Right cardiac atrium (tissue), 5 donors: ENCODE measurements at regions not wholly inside any gene's neighbourhood (a gene's known extent, or its start where the extent isn't known, plus 50 kb on each side); places are given as distances from the start of the nearest gene placed in this dataset.

ENCODE experiments used
- ATAC-seq, 2 donors: fragments of 200-7000 bp; cut with Tn5 transposase; one replicate each; pipeline versions ENCODE4 v1.8.0 to v1.9.1; 2020; ENCODE audit warnings: moderate library complexity in 2 of 2, mild to moderate bottlenecking in 1 of 2
- DNase-seq, 3 donors: peaks; one replicate each; pipeline ENCODE4 v3.0.0-alpha.2; 2020
- H3K27ac ChIP-seq: one replicate; pipeline ENCODE4 v1.5.1; 2013; ENCODE audit warnings: mild to moderate bottlenecking, low read length, control low read depth, moderate library complexity
- H3K27me3 ChIP-seq: one replicate; pipeline ENCODE4 v1.6.1; 2013; ENCODE audit not compliant: control insufficient read depth, insufficient read depth
- H3K4me1 ChIP-seq: one replicate; pipeline ENCODE4 v1.6.1; 2013; ENCODE audit warnings: low read length; ENCODE audit not compliant: control insufficient read depth, insufficient read depth
- H3K4me3 ChIP-seq: one replicate; pipeline ENCODE4 v1.5.1; 2013; ENCODE audit warnings: low read length, control low read depth
- H3K9me3 ChIP-seq: one replicate; pipeline ENCODE4 v1.6.1; 2013; ENCODE audit warnings: low read length; ENCODE audit not compliant: control insufficient read depth
- WGBS: extraction: QIAGEN DNeasy Blood & Tissue Kit; methylation state at CpG from one replicate; pipeline ENCODE4 v1.1.7; 2013; 5-methylcytosine and 5-hydroxymethylcytosine counted together
- intact Hi-C, 4 donors: fragments of 100-400 bp; cut with DNase I; formaldehyde crosslinking; loops; one replicate each; pipeline versions ENCODE4 v1.11.0 to v1.14.0; 2022 to 2023
- donor health status: healthy with polysubstance abuse.
- donor health status: DM: no; HTN: yes; CAD: no.
- donor health status: DM: no; HTN: no; CAD: no.
- donor health status: DM: no; HTN: yes; CAD: no; lungs with severe emphysema.
- donor health status: DM: yes; HTN: yes; CAD: no.

DNA sequence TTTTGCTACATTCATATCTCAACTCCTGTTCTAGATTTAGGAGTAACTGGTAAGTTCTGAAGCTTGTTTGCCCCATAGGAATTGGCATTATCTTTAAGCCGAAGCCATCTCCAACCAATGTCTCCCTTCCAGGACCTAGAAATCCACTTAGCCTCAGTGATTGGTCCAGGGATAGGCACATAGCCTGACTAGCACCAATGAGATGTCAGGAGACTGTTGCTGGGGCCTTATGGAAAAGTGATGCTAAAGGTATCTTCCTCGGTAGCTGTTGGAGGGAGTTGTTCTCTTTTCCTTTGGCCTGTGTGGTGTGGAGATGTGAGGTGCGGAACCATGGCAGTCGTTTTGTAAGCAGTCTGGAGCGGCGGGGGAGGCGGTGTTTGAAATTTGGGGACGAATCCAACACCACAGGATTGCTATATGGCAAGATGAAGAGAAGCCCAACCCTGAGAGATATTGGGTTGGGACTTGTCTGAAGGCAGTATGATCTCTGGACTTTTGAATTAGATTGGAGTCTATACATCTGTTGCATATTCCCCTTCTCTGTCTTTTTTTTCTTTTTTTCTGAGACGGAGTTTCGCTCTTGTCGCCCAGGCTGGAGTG is 109.8 kb upstream of the ATP6AP2 start:
- no peak for ATAC-seq
- WGBS, result 86% methylated on average over 11 of the region's 11 CpGs
- Histone ChIP-seq H3K4me3 (no peak overlapping the region), H3K27ac (no peak overlapping the region), H3K9me3 (no peaks in the 10 kb centered on the region), H3K27me3 (no peaks in the 10 kb centered on the region), H3K4me1 (peaks cover 3% of the 10 kb centered on the region)
- DNase-seq, result no peak
- intact Hi-C loops, result no loop called here

- no peaks in the 10 kb centered on the region for H3K27me3 ChIP-seq
- peaks cover 3% of the 10 kb centered on the region for H3K4me1 ChIP-seq
- WGBS, result 71% methylated on average over 4 of the region's 4 CpGs
- ATAC-seq, result no peak
- H3K9me3 ChIP-seq, result no peaks in the 10 kb centered on the region
- DNase-seq, result no peak
- H3K27ac ChIP-seq, result no peak overlapping the region
- H3K4me3 ChIP-seq, result no peak overlapping the region
- intact Hi-C loops, result no loop called here
Observed at GRCh38 chrX:40469316-40469715, 111.5 kb upstream of the ATP6AP2 start.

GRCh38 chrX:40468033-40468846 is 112.5 kb upstream of the ATP6AP2 start:
- intact Hi-C loops, result no loop called here
- no peak overlapping the region for H3K4me3 ChIP-seq
- no peaks in the 10 kb centered on the region for H3K9me3 ChIP-seq
- no peaks in the 10 kb centered on the region for H3K27me3 ChIP-seq
- peak; percentile 52 to 74 (median 65) for DNase-seq
- H3K4me1 ChIP-seq, result peaks cover 3% of the 10 kb centered on the region
- ATAC-seq, result peak; percentile 94 to 96
- H3K27ac ChIP-seq, result no peak overlapping the region
- 17% methylated on average over 5 of the region's 5 CpGs for WGBS

DNA sequence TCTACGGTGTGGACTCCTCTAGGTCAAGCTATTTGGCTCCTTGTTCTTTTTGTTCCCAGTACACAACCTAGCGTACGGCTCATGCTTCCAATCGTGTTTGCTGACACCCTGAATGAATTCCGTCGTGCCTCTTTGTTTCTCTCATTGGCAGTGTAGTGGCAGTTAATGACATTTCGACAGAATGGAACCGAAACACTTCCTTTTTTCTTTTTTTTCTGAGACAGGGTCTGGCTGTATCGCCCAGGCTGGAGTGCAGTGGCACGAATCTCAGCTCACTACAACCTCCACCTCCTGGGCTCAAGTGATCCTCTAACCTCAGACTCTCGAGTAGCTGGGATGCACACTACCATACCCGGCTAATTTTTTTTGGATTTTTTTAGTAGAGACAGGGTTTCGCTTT is 113.3 kb upstream of the ATP6AP2 start:
- no peak for ATAC-seq
- DNase-seq, result no peak
- WGBS, result 88% methylated on average over 13 of the region's 13 CpGs
- no peak overlapping the region for H3K27ac ChIP-seq
- no peak overlapping the region for H3K4me3 ChIP-seq
- no peaks in the 10 kb centered on the region for H3K9me3 ChIP-seq
- no peaks in the 10 kb centered on the region for H3K27me3 ChIP-seq
- intact Hi-C loops, result no loop called here
- peaks cover 3% of the 10 kb centered on the region for H3K4me1 ChIP-seq

GRCh38 chrX:40465735-40466551 is 114.8 kb upstream of the ATP6AP2 start:
- Histone ChIP-seq H3K27me3 (no peaks in the 10 kb centered on the region), H3K4me3 (no peak overlapping the region), H3K4me1 (peaks cover 3% of the 10 kb centered on the region), H3K9me3 (no peaks in the 10 kb centered on the region), H3K27ac (no peak overlapping the region)
- 47% methylated on average over 5 of the region's 5 CpGs for WGBS
- DNase-seq, result peak in 2 of 3 donors; percentile 22 to 37
- intact Hi-C loops, result no loop called here
- peak in 1 of 2 donors; percentile 14 for ATAC-seq

GRCh38 chrX:40462795-40463194 is 118.0 kb upstream of the ATP6AP2 start:
- intact Hi-C loops, result no loop called here
- no peak for DNase-seq
- ATAC-seq, result no peak
- no peak overlapping the region for H3K27ac ChIP-seq
- whole genome bisulfite sequencing, result 36% methylated on average over 4 of the region's 4 CpGs
- H3K4me1 ChIP-seq, result peaks cover 1% of the 10 kb centered on the region
- H3K27me3 ChIP-seq, result no peaks in the 10 kb centered on the region
- H3K9me3 ChIP-seq, result no peaks in the 10 kb centered on the region
- no peak overlapping the region for H3K4me3 ChIP-seq

- H3K4me3 ChIP-seq, result no peak overlapping the region
- H3K27me3 ChIP-seq, result no peaks in the 10 kb centered on the region
- H3K27ac ChIP-seq, result no peak overlapping the region
- WGBS, result 60% methylated on average over 5 of the region's 5 CpGs
- intact Hi-C loops, result no loop called here
- H3K4me1 ChIP-seq, result peaks cover 1% of the 10 kb centered on the region
- DNase-seq (no peak), ATAC-seq (no peak)
- no peaks in the 10 kb centered on the region for H3K9me3 ChIP-seq
Observed at GRCh38 chrX:40460926-40461325, 119.8 kb upstream of the ATP6AP2 start.

DNA sequence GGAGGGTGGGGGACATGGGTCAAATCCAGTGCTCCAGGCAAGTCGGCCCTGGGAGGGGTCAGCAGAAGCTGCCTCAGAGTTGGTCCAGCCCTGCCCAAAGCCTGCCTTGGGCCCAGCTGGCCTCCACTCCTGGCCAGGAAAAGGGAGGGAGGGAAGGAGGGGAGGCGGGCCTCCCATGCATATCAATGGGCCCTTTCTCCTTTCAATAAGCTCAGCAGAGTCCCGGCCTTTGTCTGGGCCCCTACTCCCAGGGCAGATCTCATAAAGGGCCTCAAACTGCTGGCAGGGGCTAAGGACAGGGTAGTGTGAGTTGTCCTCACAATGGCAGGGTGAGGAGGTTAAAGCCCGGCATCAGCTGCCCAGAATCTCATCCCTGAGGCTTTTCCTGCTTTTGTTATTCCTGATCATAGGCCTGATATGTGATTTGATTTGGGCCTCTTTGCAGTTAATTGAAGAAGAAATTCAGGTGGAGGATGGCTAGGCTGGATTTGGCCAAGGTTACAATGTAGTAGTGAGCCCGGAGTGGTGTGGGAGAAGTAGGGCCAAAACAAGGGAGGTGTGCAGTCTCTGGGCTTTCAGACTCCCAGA is 121.1 kb upstream of the ATP6AP2 start:
- H3K4me3 ChIP-seq, result no peak overlapping the region
- H3K4me1 ChIP-seq, result peaks cover 1% of the 10 kb centered on the region
- H3K27me3 ChIP-seq, result no peaks in the 10 kb centered on the region
- WGBS, result 50% methylated on average over 5 of the region's 5 CpGs
- no peak overlapping the region for H3K27ac ChIP-seq
- H3K9me3 ChIP-seq, result no peaks in the 10 kb centered on the region
- ATAC-seq, result peak in 1 of 2 donors; percentile 45
- intact Hi-C loops, result no loop called here
- DNase-seq, result no peak

GRCh38 chrX:40457406-40457805 is 123.4 kb upstream of the ATP6AP2 start:
- Histone ChIP-seq H3K4me1 (peaks cover 1% of the 10 kb centered on the region), H3K4me3 (no peak overlapping the region), H3K27me3 (no peaks in the 10 kb centered on the region), H3K27ac (no peak overlapping the region), H3K9me3 (no peaks in the 10 kb centered on the region)
- ATAC-seq, result no peak
- intact Hi-C loops, result no loop called here
- DNase-seq, result no peak

DNA sequence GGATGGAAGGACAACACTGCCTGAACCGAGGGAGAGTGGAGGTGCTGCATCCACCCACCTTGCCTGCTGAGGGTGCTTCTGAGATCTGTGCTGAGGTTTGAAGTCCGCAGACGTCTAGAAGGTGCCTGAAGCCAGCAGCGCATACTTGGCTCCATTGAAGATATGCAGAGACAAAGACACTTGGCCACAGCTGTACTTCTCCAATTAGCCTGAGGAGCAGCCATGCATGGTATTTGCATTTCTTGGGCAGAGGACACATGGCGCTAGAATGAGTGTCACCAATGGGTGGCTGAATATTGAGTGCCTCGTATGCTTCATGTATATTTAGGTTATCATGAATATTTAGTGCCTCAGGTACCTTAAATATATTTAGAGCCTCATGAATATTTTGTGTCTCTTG is 128.7 kb upstream of the ATP6AP2 start:
- intact Hi-C loops, result no loop called here
- Histone ChIP-seq H3K27ac (no peak overlapping the region), H3K27me3 (no peaks in the 10 kb centered on the region), H3K4me3 (no peak overlapping the region), H3K9me3 (no peaks in the 10 kb centered on the region), H3K4me1 (no peaks in the 10 kb centered on the region)
- ATAC-seq (no peak), DNase-seq (no peak)
- WGBS, result 94% methylated on average over 6 of the region's 6 CpGs
